ENCODE measurements at regions not wholly inside any gene's neighbourhood (a gene's known extent, or its start where the extent isn't known, plus 50 kb on each side); places are given as distances from the start of the nearest gene placed in this dataset.

GRCh38 chr10:10489805-10490571, 527.7 kb upstream of the CELF2 start:
- Histone ChIP-seq H3K4me1 (no peaks in the 10 kb centered on the region), H3K9me3 (no peaks in the 10 kb centered on the region), H3K4me2 (no peak overlapping the region), H3K27ac (no peak overlapping the region), H3K4me3 (no peak overlapping the region)
- WGBS (ENCODE audit: missing lambda C conversion rate): 0% methylated on average over 1 of the region's 1 CpG
- ChIA-PET CTCF (no interaction called here), POLR2A (no interaction called here)
- ATAC-seq (no peak), DNase-seq (ENCODE audit: low read depth in 1 of 2, low spot score in 1 of 2) (no peak), FAIRE-seq (no peak)
- TF ChIP-seq HEYL (CRISPR knock-in tag; IDR thresholded peaks at IDR 0.05) (no peak), CHD2 (IDR thresholded peaks at IDR 0.05; ENCODE audit: low read length, partially characterized antibody) (no peak), HOXA7 (CRISPR knock-in tag; IDR thresholded peaks at IDR 0.05) (no peak), EHMT2 (IDR thresholded peaks at IDR 0.05; ENCODE audit: low read depth) (no peak), NFE2L2 (conservative IDR thresholded peaks at IDR 0.05; ENCODE audit: low read length) (no peak), NPAS2 (CRISPR knock-in tag; IDR thresholded peaks at IDR 0.05; ENCODE audit: borderline replicate concordance) (no peak), CEBPB (IDR thresholded peaks at IDR 0.05) (no peak), JUN (IDR thresholded peaks at IDR 0.05) (no peak), RAD21 (conservative IDR thresholded peaks at IDR 0.05 in 1 of 2, IDR thresholded peaks at IDR 0.05 in 1 of 2) (no peak), EP300 (IDR thresholded peaks at IDR 0.05) (no peak), KDM1A (IDR thresholded peaks at IDR 0.05; ENCODE audit: low read depth) (no peak), HDAC2 (IDR thresholded peaks at IDR 0.05) (no peak), REST (IDR thresholded peaks at IDR 0.05) (no peak), KDM5A (IDR thresholded peaks at IDR 0.05) (no peak)

- ChIA-PET POLR2A (no interaction called here), CTCF (no interaction called here)
- ATAC-seq (no peak), DNase-seq (ENCODE audit: low read depth in 1 of 2, low spot score in 1 of 2) (no peak), FAIRE-seq (no peak)
- 0% methylated on average over 1 of the region's 1 CpG for WGBS (ENCODE audit: missing lambda C conversion rate)
- TF ChIP-seq RARB (CRISPR knock-in tag; IDR thresholded peaks at IDR 0.05): no peak
- no peak for TF ChIP-seq MAFK (IDR thresholded peaks at IDR 0.05; ENCODE audit: partially characterized antibody)
- no peak for TF ChIP-seq FOXS1 (CRISPR knock-in tag; IDR thresholded peaks at IDR 0.05)
- no peak for TF ChIP-seq NPAS2 (CRISPR knock-in tag; IDR thresholded peaks at IDR 0.05; ENCODE audit: borderline replicate concordance)
- TF ChIP-seq RAD21 (conservative IDR thresholded peaks at IDR 0.05 in 1 of 2, IDR thresholded peaks at IDR 0.05 in 1 of 2): no peak
- Histone ChIP-seq H3K9me3 (no peaks in the 10 kb centered on the region), H3K4me2 (no peak overlapping the region), H3K4me3 (no peak overlapping the region), H3K27ac (no peak overlapping the region), H3K4me1 (no peaks in the 10 kb centered on the region)
These were observed 527.1 kb upstream of the CELF2 start for GRCh38 chr10:10490581-10490980.

- Histone ChIP-seq H3K27ac (no peak overlapping the region), H3K4me3 (no peak overlapping the region), H3K4me1 (no peaks in the 10 kb centered on the region), H3K4me2 (no peak overlapping the region), H3K9me3 (no peaks in the 10 kb centered on the region)
- DNase-seq (ENCODE audit: low read depth in 1 of 2, low spot score in 1 of 2) (no peak), ATAC-seq (no peak), FAIRE-seq (no peak)
- TF ChIP-seq KDM1A (IDR thresholded peaks at IDR 0.05; ENCODE audit: low read depth): no peak
- TF ChIP-seq MAFK (IDR thresholded peaks at IDR 0.05; ENCODE audit: partially characterized antibody): no peak
- TF ChIP-seq JUN (IDR thresholded peaks at IDR 0.05): no peak
- no peak for TF ChIP-seq ZSCAN20 (CRISPR knock-in tag; IDR thresholded peaks at IDR 0.05)
- TF ChIP-seq CTCF (IDR thresholded peaks at IDR 0.05): no peak
- POLR2A ChIA-PET: no interaction called here
- CTCF ChIA-PET: no interaction called here
- WGBS (ENCODE audit: missing lambda C conversion rate): 3% methylated on average over 3 of the region's 3 CpGs
These were observed 525.3 kb upstream of the CELF2 start for GRCh38 chr10:10492420-10492819.
